ENCODE measurements at regions not wholly inside any gene's neighbourhood (a gene's known extent, or its start where the extent isn't known, plus 50 kb on each side); places are given as distances from the start of the nearest gene placed in this dataset.

GRCh38 chr6:140592877-140593276, 1218.4 kb upstream of the CITED2 start:
- Histone ChIP-seq H3K4me3 (ENCODE audit: low read depth, low read length) (no peak overlapping the region), H3K27me3 (ENCODE audit: control insufficient read depth, insufficient read depth, low read length) (no peaks in the 10 kb centered on the region), H3K36me3 (ENCODE audit: control insufficient read depth, insufficient read depth, low read length) (no peaks in the 10 kb centered on the region)
- no peak for TF ChIP-seq CTCF (IDR thresholded peaks at IDR 0.05; ENCODE audit: insufficient read depth, low read length, severe bottlenecking)
- DNase-seq (ENCODE audit: low read depth) (no peak), FAIRE-seq (no peak)

- Histone ChIP-seq H3K27me3 (ENCODE audit: control insufficient read depth, insufficient read depth, low read length) (no peaks in the 10 kb centered on the region), H3K4me3 (ENCODE audit: low read depth, low read length) (no peak overlapping the region), H3K36me3 (ENCODE audit: control insufficient read depth, insufficient read depth, low read length) (no peaks in the 10 kb centered on the region)
- TF ChIP-seq CTCF (IDR thresholded peaks at IDR 0.05; ENCODE audit: insufficient read depth, low read length, severe bottlenecking), result no peak
- DNase-seq (ENCODE audit: low read depth) (peak; percentile 66), FAIRE-seq (no peak)
Measured at GRCh38 chr6:140590641-140591040, 1216.2 kb upstream of the CITED2 start.

GRCh38 chr6:140586426-140587061, 1212.1 kb upstream of the CITED2 start:
- TF ChIP-seq CTCF (IDR thresholded peaks at IDR 0.05; ENCODE audit: insufficient read depth, low read length, severe bottlenecking), result no peak
- DNase-seq (ENCODE audit: low read depth) (no peak), FAIRE-seq (peak; percentile 7)

GRCh38 chr6:140581601-140582000, 1207.2 kb upstream of the CITED2 start:
- Histone ChIP-seq H3K4me3 (ENCODE audit: low read depth, low read length) (no peak overlapping the region), H3K36me3 (ENCODE audit: control insufficient read depth, insufficient read depth, low read length) (no peaks in the 10 kb centered on the region), H3K27me3 (ENCODE audit: control insufficient read depth, insufficient read depth, low read length) (no peaks in the 10 kb centered on the region)
- DNase-seq (ENCODE audit: low read depth), result no peak
- no peak for TF ChIP-seq CTCF (IDR thresholded peaks at IDR 0.05; ENCODE audit: insufficient read depth, low read length, severe bottlenecking)
- no peak for FAIRE-seq

More at GRCh38 chr6:140586426-140587061, 1212.1 kb upstream of the CITED2 start:
- Histone ChIP-seq H3K36me3 (ENCODE audit: control insufficient read depth, insufficient read depth, low read length) (no peaks in the 10 kb centered on the region), H3K27me3 (ENCODE audit: control insufficient read depth, insufficient read depth, low read length) (no peaks in the 10 kb centered on the region), H3K4me3 (ENCODE audit: low read depth, low read length) (no peak overlapping the region)

GRCh38 chr6:140579918-140580317, 1205.5 kb upstream of the CITED2 start:
- Histone ChIP-seq H3K4me3 (ENCODE audit: low read depth, low read length) (no peak overlapping the region), H3K36me3 (ENCODE audit: control insufficient read depth, insufficient read depth, low read length) (no peaks in the 10 kb centered on the region), H3K27me3 (ENCODE audit: control insufficient read depth, insufficient read depth, low read length) (no peaks in the 10 kb centered on the region)
- no peak for FAIRE-seq
- no peak for TF ChIP-seq CTCF (IDR thresholded peaks at IDR 0.05; ENCODE audit: insufficient read depth, low read length, severe bottlenecking)
- no peak for DNase-seq (ENCODE audit: low read depth)

- no peaks in the 10 kb centered on the region for H3K27me3 ChIP-seq (ENCODE audit: control insufficient read depth, insufficient read depth, low read length)
- no peak overlapping the region for H3K4me3 ChIP-seq (ENCODE audit: low read depth, low read length)
- no peak for TF ChIP-seq CTCF (IDR thresholded peaks at IDR 0.05; ENCODE audit: insufficient read depth, low read length, severe bottlenecking)
- no peak for FAIRE-seq
- no peaks in the 10 kb centered on the region for H3K36me3 ChIP-seq (ENCODE audit: control insufficient read depth, insufficient read depth, low read length)
- no peak for DNase-seq (ENCODE audit: low read depth)
Measured at GRCh38 chr6:140576004-140576555, 1201.6 kb upstream of the CITED2 start.

Measured in bronchial epithelial cell (primary cell).